Stomach (tissue), 4 donors: ENCODE measurements at regions not wholly inside any gene's neighbourhood (a gene's known extent, or its start where the extent isn't known, plus 50 kb on each side); places are given as distances from the start of the nearest gene placed in this dataset.

ENCODE experiments used
- POLR2A ChIP-seq, 4 donors: fragments of 450-650 bp; IDR thresholded peaks; one replicate each; pipeline ENCODE4 v1.6.1; 2016; ENCODE audit warnings: antibody characterized with exemption in 4 of 4, control low read depth in 2 of 4, mild to moderate bottlenecking in 1 of 4, moderate library complexity in 1 of 4
- TF ChIP-seq, protein P1 (sequence below), 7 experiments: fragments of 450-650 bp in 4 of 7; fragments of 200-600 bp in 3 of 7; sonication (generic) in 3 of 7; IDR thresholded peaks; one replicate each; pipeline ENCODE4 v1.5.1; 2016 to 2019; ENCODE audit warnings: antibody characterized with exemption in 7 of 7, control low read depth in 2 of 7, mild to moderate bottlenecking in 1 of 7

DNA sequence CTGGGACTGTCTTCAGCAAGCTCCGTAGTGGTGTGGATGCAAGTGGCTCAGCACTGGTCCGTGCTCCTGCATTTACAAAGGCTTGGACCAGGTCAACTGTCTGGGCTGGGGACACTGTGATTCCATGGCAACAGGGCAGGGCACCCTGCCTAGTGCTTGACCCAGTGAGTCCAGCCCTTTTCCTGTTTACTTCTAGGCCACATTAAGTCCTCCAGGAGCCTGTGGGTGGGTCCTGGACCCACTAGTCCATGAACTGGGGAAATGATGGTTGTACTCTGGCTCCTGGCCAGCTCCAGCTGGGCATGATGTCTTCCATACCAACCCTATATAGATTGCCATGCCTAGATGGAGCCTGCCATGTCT, 152.0 kb downstream of the RPS24 start:
- TF ChIP-seq, protein P1, sequence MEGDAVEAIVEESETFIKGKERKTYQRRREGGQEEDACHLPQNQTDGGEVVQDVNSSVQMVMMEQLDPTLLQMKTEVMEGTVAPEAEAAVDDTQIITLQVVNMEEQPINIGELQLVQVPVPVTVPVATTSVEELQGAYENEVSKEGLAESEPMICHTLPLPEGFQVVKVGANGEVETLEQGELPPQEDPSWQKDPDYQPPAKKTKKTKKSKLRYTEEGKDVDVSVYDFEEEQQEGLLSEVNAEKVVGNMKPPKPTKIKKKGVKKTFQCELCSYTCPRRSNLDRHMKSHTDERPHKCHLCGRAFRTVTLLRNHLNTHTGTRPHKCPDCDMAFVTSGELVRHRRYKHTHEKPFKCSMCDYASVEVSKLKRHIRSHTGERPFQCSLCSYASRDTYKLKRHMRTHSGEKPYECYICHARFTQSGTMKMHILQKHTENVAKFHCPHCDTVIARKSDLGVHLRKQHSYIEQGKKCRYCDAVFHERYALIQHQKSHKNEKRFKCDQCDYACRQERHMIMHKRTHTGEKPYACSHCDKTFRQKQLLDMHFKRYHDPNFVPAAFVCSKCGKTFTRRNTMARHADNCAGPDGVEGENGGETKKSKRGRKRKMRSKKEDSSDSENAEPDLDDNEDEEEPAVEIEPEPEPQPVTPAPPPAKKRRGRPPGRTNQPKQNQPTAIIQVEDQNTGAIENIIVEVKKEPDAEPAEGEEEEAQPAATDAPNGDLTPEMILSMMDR (IDR thresholded peaks at IDR 0.05): no peak
- TF ChIP-seq POLR2A (IDR thresholded peaks at IDR 0.05): no peak
